NCI-H2029 (cell line): ENCODE measurements at regions not wholly inside any gene's neighbourhood (a gene's known extent, or its start where the extent isn't known, plus 50 kb on each side); places are given as distances from the start of the nearest gene placed in this dataset.
"Not testable (repeated sequence)": the region's sequence is repeated elsewhere in the genome, so short reads cannot be mapped to it uniquely, and the experiment has no call there.

Experiments
- DNase-seq: peaks from one replicate; lab custom pipeline; 2025; lab: John Stamatoyannopoulos, UW

- DNase-seq = no peak
Observed at GRCh38 chr2:150100834-150101233, 386.6 kb downstream of the RND3 start.

DNA sequence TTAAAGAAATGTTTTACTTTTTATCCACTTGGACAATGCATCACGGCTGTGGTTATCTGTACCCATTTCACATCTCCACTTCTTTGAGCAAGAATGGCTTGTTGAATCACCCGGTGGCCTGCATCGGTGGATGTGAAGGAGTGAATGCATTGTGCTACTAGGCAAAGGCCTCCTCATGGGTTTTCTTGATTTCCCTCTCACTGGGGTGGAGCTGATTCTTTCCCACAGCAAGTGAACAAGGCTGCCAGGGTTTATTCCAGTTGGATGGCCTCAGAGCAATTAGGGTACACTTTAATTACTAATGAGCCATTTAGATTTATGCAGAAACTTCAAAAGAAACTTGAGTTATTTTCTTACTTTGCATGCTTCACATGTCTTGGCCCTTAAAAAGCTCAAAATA is 387.1 kb downstream of the RND3 start:
- DNase-seq = no peak

DNA sequence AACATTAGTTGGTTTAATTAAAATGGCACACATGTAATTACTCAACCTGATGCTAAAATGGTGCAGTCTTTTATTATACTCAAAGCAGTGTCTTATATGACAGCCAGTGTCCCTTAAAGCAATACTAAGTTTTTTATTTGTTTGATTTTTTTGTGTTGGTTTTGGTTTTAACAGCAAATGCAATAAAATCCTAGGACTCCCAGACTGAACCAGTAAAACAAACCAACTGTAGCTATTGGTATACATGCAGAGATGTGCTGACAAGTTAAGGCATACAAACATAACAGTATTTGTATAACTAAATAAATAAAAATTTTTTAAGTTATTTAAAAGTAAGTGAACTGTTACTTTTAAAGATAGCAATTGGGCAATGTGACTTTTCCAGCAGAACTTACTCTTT is 387.7 kb downstream of the RND3 start:
- no peak for DNase-seq

GRCh38 chr2:150097901-150098531 is 389.5 kb downstream of the RND3 start:
- DNase-seq = no peak

DNA sequence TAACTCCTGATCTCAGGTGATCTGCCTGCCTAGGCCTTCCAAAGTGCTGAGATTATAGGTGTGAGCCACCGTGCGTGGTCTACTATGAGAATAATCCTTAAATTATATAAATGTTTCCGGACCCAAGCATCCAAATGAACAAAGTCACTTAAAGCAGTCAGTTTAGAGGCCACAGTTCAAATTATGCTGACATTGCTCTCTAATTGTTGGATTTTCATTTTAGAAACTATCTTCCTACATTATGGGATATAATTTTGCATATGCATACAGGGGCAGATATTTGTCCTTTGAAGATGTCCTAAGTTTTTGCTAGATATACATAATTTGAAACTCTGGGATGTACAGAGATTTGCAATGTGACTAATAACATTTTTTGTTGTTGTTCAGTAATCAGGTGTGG is 390.1 kb downstream of the RND3 start:
- DNase-seq = no peak

DNA sequence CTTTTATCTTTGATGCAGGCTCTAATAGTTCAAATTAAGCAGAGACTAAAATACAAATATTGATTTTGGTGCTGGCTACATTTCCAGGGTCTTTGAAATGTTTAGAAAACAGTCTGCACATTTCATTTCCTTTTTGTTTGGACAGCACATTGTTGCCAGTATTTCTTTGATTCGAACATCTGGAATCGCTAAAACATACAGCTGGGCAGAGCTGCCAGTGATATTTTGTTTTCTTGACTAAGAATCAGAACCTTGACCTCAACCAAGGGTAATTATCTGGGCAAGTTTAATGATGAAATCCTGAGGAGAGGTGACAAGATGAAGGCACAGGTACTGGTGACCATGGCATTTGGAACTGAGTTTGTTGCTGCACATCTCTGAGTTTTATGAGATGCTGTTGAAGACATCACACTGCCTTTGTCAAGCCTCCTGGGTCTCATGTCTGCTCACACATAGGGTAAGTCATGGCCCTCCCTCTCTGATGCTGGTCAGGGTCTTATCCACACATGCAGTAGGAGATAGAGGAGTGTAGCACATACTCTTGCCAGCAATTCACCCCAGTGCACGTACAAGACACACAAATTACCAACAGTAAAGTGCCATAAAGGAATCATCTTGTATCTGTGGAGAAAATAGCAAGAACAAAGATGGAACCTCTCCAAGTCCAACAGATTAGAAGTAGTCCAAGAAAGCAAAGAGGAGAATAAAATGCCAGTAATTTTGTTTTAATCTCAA is 391.9 kb downstream of the RND3 start:
- DNase-seq = no peak

GRCh38 chr2:150091846-150092245 is 395.6 kb downstream of the RND3 start:
- DNase-seq = no peak

GRCh38 chr2:150090031-150090430 is 397.4 kb downstream of the RND3 start:
- DNase-seq = no peak

DNA sequence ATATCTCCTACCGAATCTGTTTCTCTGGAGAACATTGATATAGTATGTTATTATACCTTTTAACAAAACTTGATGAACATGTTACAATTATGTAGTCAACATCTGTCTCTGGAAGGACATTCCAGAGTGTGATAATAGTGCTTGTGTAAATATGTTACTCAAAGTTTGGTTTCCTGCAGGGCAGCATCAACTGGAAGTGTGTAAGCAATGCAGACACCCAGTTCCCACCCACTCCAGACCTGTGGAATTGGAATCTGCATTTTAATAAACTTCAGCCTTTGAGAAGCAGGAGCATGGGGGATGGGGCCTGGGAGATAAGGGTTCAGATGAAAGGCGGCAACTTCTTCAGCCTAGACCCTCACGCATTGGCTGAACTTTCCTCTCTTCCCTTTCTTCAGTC is 398.9 kb downstream of the RND3 start:
- no peak for DNase-seq

DNA sequence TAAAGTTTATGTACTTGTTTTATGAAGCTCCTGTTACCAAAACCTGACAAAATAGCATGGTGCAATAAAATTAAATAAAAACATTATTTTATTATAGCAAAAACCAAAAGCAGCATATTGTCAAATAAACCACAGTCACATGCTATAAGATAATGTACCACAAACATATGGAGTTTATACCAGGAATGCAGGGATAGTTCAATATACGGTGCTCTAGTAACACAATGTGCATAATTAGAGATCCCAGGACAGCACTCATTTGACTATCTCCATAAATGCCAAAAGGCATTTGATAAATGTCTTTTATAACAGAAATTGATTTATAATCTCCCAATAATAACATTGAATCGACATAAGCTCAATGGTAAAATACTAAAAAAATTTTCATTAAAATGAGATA is 402.0 kb downstream of the RND3 start:
- DNase-seq = no peak

- no peak for DNase-seq
Observed at GRCh38 chr2:150081775-150082481, 405.5 kb downstream of the RND3 start.

GRCh38 chr2:150076281-150076680 is 411.2 kb downstream of the RND3 start:
- no peak for DNase-seq

DNA sequence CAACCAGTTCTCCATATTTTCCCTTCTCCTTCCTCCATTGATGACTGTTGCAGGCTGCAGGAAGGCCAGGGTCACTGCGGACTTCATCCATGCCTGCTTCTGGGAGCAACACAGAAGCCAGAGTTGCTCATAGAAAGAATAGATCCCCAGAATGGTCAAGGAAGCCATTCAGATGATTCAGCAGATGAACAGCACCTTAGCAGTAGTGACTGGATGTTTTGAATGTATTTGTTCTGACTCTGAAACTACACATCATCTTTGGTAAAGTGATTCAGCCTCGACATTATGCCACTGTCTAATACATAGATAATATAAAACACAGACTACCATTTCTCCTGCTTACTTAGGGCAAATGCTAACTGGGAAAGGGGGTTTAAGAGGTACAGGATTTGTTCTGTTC is 411.6 kb downstream of the RND3 start:
- no peak for DNase-seq

DNA sequence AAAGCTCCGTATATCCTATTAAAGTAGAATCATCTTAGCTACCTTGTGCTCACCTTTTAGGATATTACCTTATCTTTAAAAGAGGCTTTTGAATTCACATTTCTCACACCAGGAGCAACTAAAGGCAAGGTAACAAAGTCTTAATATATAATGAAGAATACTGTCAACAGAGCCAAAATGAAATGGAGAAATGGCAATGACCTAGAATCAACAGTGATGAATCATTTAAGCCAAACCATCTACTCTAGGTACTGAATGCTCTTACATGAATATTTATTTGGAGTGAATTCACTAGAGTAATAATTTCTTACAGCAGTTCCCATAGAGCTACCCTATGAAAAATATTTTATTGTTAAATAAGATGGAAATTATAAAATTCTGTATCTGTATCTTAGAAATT is 421.0 kb downstream of the RND3 start:
- no peak for DNase-seq

- no peak for DNase-seq
Observed at GRCh38 chr2:150063931-150064548, 423.4 kb downstream of the RND3 start.

- DNase-seq = no peak
Observed at GRCh38 chr2:150063432-150063889, 424.0 kb downstream of the RND3 start.

- DNase-seq = no peak
Observed at GRCh38 chr2:150062416-150062815, 425.1 kb downstream of the RND3 start.

GRCh38 chr2:150060341-150060740 is 427.1 kb downstream of the RND3 start:
- DNase-seq = no peak

GRCh38 chr2:150059676-150060075 is 427.8 kb downstream of the RND3 start:
- DNase-seq = not testable (repeated sequence)

GRCh38 chr2:150052457-150052856 is 435.0 kb downstream of the RND3 start:
- no peak for DNase-seq

DNA sequence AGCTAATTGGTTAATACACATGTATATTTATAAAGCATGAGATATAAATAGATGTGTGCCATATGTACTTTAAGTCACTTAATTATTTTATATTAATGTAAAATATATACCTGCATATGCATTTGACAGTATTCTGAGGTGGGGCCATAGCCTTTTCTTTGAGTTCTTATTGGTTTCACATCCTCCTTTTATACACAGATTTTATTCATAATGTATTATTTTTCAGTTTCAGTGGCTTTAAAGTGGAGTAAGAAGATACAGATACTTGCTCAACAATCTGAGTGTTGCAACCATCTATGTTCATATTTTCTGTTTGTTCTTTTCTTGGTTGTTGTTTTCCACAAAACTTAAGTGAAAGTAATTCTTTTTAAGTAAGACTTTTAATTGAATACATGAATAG is 436.5 kb downstream of the RND3 start:
- no peak for DNase-seq

DNA sequence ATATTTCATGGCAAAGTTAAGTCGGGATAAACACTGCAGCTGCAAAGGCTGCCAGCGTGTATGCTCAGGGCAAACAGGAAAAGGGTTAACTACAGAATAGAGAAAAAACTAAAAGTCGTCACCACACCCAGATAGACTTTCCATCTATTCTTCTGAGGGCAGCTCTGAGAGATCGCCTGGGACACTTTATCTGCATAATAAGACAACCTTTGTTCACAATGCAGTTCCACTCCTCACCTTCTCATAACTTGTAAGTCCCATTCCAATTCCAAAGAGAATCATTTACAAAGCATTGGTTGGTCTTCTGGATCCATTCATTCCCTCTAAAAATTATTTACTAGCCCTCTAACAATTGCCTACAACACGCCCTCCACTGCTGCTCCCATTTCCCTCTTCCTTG is 437.4 kb downstream of the RND3 start:
- no peak for DNase-seq
